ENCODE measurements at regions not wholly inside any gene's neighbourhood (a gene's known extent, or its start where the extent isn't known, plus 50 kb on each side); places are given as distances from the start of the nearest gene placed in this dataset.

- H3K27me3 ChIP-seq (ENCODE audit: control insufficient read depth in 1 of 2, insufficient read depth in 2 of 2, low read length in 2 of 2), result no peaks in the 10 kb centered on the region
- FAIRE-seq, result no peak
- CTCF ChIA-PET (ENCODE audit: low intra/inter-chr PET ratio, low total read pairs), result no interaction called here
- H2AFZ ChIP-seq (ENCODE audit: low read length), result no peak overlapping the region
- BruUV-seq (replicated peaks), result no TSS peak
- no CpG with 5 or more reads among the region's 3 CpGs for WGBS (ENCODE audit: low lambda C conversion rate)
- intact Hi-C loops (cut with micrococcal nuclease; ENCODE audit: unreplicated experiment) (no loop called here), in situ Hi-C loops (cut with HindIII; ENCODE audit: extremely low pct_ligation_motif_present, low pct_unique_long_range_greater_than_20kb) (no loop called here)
- no peaks in the 10 kb centered on the region for H3K79me2 ChIP-seq (ENCODE audit: insufficient read depth, low read length)
- no peak overlapping the region for H3K9ac ChIP-seq (ENCODE audit: insufficient read depth, low read depth, low read length)
- no peak overlapping the region for H3K27ac ChIP-seq (ENCODE audit: extremely low read length, insufficient read depth, low read length)
- no peaks in the 10 kb centered on the region for H4K20me1 ChIP-seq (ENCODE audit: insufficient read depth, low read length)
- no peaks in the 10 kb centered on the region for H3K4me1 ChIP-seq (ENCODE audit: insufficient read depth, low read length)
- no peak overlapping the region for H3K4me3 ChIP-seq (replicated peaks in 1 of 3; ENCODE audit: insufficient read depth in 1 of 3, low read depth in 2 of 3, low read length in 3 of 3)
- TF ChIP-seq TOPORS (CRISPR knock-in tag; IDR thresholded peaks at IDR 0.05) (no peak), ZFP91 (CRISPR knock-in tag; IDR thresholded peaks at IDR 0.05; ENCODE audit: borderline replicate concordance) (no peak), ZNF550 (CRISPR knock-in tag; IDR thresholded peaks at IDR 0.05; ENCODE audit: borderline replicate concordance) (no peak), ELF3 (CRISPR knock-in tag; IDR thresholded peaks at IDR 0.05) (no peak)
- POLR2A ChIA-PET, result no interaction called here
- no peaks in the 10 kb centered on the region for H3K9me3 ChIP-seq (ENCODE audit: low read length)
- DNase-seq (ENCODE audit: low spot score), result no peak
- H3K36me3 ChIP-seq (replicated peaks in 1 of 2; ENCODE audit: control insufficient read depth in 1 of 2, insufficient read depth in 2 of 2, low read length in 2 of 2), result no peaks in the 10 kb centered on the region
- H3K4me2 ChIP-seq (ENCODE audit: low read depth, low read length), result no peak overlapping the region
- ATAC-seq, result no peak
Measured at GRCh38 chr9:31290731-31291130, 1093.7 kb upstream of the ACO1 start.

GRCh38 chr9:31302620-31303418, 1081.6 kb upstream of the ACO1 start:
- H3K27ac ChIP-seq (ENCODE audit: extremely low read length, insufficient read depth, low read length), result no peak overlapping the region
- no peak for FAIRE-seq
- H3K27me3 ChIP-seq (ENCODE audit: control insufficient read depth in 1 of 2, insufficient read depth in 2 of 2, low read length in 2 of 2), result no peaks in the 10 kb centered on the region
- ChIA-PET POLR2A (no interaction called here), CTCF (ENCODE audit: low intra/inter-chr PET ratio, low total read pairs) (no interaction called here)
- no peak for DNase-seq (ENCODE audit: low spot score)
- H3K36me3 ChIP-seq (replicated peaks in 1 of 2; ENCODE audit: control insufficient read depth in 1 of 2, insufficient read depth in 2 of 2, low read length in 2 of 2), result no peaks in the 10 kb centered on the region
- 2% methylated on average over 4 of the region's 4 CpGs for WGBS (ENCODE audit: low lambda C conversion rate)
- H4K20me1 ChIP-seq (ENCODE audit: insufficient read depth, low read length), result no peaks in the 10 kb centered on the region
- no peak overlapping the region for H3K4me2 ChIP-seq (ENCODE audit: low read depth, low read length)
- H3K9ac ChIP-seq (ENCODE audit: insufficient read depth, low read depth, low read length), result no peak overlapping the region
- ATAC-seq, result no peak
- intact Hi-C loops (cut with micrococcal nuclease; ENCODE audit: unreplicated experiment), result no loop called here
- no peak for TF ChIP-seq DMTF1 (CRISPR knock-in tag; IDR thresholded peaks at IDR 0.05)
- TF ChIP-seq MNT (IDR thresholded peaks at IDR 0.05), result peak; percentile 95
- H3K79me2 ChIP-seq (ENCODE audit: insufficient read depth, low read length), result no peaks in the 10 kb centered on the region
- BruUV-seq (replicated peaks), result no TSS peak
- H2AFZ ChIP-seq (ENCODE audit: low read length), result no peak overlapping the region
- H3K9me3 ChIP-seq (ENCODE audit: low read length), result no peaks in the 10 kb centered on the region
- no peak overlapping the region for H3K4me3 ChIP-seq (replicated peaks in 1 of 3; ENCODE audit: insufficient read depth in 1 of 3, low read depth in 2 of 3, low read length in 3 of 3)
- no peaks in the 10 kb centered on the region for H3K4me1 ChIP-seq (ENCODE audit: insufficient read depth, low read length)
- in situ Hi-C loops (cut with HindIII; ENCODE audit: extremely low pct_ligation_motif_present, low pct_unique_long_range_greater_than_20kb), result no loop called here
